Mucosa of gallbladder (tissue), 1 donor: ENCODE measurements at regions not wholly inside any gene's neighbourhood (a gene's known extent, or its start where the extent isn't known, plus 50 kb on each side); places are given as distances from the start of the nearest gene placed in this dataset.

Experiments
- DNase-seq: peaks from one replicate; pipeline ENCODE4 v3.0.0-alpha.2; 2020; ENCODE audit warnings: low spot score
- donor health status: DM: no; HTN: no; CAD: no.

DNA sequence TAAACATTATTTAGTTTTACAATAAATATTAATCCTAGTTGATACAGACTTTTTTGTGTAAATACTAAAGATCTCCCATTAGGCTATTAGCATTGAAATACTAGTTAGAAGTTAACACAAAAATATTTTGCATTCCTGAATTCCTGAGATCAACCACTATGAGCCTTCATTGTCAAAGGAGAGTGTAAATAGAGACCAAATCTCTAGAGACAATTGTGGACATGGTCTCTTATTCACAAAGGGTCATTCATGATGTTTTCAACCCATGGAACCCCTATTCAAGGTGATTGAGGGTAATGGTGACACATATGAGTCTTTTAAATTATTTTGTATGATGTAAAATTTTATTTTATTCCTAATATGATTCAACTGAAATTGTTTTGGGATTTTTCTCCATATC is 1454.8 kb upstream of the LRRTM3 start:
- no peak for DNase-seq

DNA sequence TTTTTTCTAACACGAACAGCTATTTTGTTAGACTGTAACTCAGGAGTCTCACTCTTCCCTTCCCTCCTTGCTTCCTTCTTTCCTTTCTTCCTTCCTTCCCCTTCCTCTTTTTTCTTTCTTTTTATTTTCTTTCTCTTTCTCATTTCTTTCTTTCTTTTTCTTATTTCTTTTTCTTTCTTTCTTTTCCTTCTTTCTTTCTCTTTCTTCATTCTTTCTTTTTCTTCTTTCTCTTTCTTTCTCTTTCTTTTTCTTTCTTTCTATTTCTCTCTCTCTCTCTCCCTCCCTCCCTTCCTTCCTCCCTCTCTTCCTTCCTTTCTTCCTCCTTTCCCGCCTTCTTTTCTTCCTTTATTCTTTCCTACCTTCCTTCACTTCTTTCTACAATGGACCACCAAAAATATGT is 1443.0 kb upstream of the LRRTM3 start:
- no peak for DNase-seq

DNA sequence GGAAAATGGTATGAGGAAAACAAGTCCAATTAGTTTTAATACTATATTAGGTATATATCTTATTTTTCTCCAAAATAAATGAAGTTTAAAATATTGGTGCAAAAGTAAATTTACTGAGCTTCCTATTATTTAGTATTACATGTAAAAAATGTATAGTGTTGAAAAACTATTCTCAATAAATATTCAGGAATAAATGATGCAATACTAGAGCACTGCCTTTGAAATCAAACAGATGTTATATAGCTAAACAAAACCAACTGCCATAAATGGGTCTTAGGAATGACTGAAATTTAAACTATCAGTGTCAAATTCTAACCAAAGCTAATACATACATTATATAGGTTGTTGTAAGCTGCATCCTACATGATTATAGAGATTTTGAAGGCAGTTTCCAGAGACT is 1434.0 kb upstream of the LRRTM3 start:
- no peak for DNase-seq

DNA sequence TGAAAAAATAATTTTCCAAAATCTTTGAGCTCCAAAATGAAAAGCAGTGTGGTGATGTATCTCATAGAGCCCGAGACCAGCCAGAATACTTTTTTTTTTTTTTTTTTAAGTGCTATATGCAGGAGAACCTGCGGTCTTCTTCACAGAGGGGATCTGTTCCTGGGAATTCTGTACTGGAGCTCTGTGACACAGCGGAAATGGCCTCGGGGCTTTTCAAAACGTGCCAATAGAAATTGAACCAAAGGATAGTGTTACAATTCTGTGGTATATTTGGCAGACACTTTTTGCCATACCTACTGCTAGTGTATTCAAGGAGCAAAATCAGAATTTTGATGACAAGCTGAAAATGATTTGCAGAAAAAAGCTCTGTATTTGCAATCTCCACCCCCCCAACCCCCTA is 1429.3 kb upstream of the LRRTM3 start:
- DNase-seq, result no peak

DNA sequence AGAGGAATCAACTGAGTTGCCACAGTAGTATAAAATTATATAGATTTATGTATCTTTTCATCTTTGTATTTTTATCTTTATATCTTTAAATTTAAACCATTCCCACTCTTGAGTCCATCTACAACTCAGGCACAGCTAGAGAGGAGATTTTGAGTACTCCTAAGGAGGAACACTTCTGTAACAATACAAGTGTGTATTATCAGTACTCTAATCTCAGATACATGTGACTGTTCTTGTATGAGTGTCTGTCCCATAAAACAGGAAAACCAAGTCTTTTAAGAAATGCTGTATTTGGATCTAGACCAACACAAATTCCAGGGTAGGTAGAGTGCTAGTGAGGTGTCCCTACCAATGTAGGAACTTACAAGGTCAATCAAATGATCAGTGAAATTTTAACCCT is 1428.0 kb upstream of the LRRTM3 start:
- no peak for DNase-seq

DNA sequence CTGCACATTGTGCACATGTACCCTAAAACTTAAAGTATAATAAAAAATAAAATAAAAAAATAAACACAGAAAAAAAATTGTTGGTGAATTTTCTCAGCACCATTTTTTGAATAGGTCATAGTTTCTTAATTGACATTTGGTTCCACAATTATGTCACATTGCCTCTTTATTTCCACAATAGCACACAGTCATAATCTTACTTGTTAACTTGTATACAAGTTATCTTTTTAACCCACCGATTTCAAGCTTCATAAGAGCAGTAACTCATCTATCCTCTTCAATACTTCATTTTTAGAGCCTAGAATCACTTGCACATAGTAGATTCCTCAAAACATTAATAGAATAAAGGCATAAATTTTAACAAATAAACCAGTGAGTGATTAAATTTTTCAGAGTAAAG is 1425.1 kb upstream of the LRRTM3 start:
- no peak for DNase-seq

DNA sequence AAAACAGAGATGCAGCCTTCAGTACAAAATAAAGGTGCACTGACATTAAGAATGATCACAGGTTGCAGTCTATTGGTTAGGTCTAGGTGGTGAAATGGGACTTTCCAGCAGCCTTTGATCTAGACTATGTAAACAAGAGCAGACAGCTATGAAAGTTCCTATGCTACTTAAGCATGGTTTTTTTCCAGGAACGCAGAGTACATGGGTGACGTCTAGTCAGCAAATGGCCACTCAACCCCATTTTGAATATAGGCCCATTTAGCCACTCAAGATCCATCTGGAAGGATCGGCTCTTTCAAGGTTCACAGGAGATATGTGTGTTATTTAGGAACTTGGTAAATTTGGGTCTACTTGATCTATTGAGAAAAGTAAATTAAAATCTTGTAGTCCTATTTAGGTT is 1424.6 kb upstream of the LRRTM3 start:
- DNase-seq, result no peak

DNA sequence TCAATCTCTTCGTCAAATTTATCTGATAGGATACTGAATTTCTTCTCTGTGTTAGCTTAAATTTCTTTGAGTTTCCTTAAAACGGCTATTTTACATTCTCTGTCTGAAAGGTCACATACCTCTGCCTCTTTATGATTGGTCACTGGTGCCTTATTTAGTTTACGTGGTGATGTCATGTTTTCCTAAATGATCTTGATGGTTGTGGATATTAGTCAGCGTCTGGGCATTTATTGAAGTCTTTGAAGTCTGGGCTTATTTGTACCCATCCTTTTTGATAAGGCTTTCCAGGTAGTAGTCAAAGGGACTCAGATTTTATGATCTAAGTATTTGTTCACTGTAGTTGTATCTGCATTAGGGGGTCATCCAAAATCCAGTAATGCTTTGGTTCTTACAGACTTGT is 1407.5 kb upstream of the LRRTM3 start:
- no peak for DNase-seq

DNA sequence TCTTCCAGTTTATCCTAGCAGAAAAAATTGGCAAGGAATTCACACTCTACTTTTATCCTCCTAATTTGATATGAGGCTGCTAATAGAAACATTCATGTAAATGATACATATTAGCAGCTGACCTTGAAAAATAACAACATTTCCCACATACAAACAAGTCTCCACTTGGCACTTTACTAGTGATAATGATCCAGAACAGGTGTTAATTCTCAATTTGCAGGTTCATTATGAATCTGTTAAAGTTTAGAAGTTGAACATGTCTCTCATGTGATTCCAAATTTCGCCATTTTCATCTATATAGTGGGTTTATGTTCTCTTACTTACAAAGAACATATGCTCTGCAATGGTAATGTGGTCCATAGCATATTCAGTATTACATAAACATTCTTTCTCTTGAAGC is 1396.8 kb upstream of the LRRTM3 start:
- no peak for DNase-seq

DNA sequence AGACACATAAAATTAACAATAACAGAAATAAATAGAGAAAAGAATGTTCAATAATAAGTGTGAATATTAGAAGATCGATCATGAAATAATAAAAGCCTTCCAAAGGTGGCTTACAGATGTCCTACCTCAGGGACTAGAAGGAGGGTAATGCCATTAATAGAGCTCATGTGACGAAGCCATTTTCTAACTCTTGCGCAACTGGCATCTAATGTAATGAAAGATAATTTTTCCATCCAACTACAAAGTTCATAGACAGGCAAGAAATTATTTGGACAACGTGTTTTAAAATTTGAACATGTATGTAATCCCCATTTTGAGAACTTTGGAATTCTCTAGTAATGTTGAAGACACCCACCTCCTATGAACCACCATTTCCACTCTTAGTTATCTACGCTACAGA is 1394.3 kb upstream of the LRRTM3 start:
- no peak for DNase-seq

DNA sequence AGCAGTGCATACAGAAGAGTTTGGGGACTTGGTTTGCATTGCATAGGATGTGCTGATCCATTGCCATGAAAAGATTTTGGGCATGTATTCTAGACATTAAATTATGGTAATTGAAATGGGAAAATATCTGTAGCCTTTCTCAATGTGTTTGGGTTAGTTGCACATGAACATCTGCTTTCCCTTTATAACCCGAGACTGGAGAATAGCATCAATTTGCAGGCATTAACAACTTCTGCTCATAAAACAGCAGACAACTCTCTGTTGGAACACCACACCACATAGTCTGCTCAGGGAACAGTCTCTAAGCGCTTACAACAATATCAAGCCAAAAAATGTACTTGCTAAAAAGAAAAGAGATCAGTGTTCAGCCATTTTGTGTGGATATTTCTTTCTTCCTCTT is 1391.1 kb upstream of the LRRTM3 start:
- DNase-seq, result no peak

DNA sequence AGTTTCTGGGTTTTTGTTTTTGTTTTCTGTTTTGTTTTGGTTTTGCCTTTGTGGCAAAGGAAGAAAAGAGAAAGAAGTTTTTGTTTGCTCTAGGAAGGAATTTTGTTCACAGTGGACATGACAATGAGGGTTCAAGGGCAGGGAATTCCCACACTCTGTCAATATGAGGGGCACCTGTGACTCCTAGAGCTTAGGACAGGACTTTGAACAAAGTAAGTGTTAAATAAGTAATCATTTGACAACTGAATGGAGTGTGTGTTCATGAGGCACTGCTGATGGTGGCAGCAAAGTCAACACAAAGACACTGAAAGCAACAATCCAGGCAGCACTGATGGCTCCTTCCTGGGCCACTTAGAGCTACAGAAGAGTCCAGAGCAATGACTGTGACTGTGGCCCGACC is 1381.1 kb upstream of the LRRTM3 start:
- no peak for DNase-seq

DNA sequence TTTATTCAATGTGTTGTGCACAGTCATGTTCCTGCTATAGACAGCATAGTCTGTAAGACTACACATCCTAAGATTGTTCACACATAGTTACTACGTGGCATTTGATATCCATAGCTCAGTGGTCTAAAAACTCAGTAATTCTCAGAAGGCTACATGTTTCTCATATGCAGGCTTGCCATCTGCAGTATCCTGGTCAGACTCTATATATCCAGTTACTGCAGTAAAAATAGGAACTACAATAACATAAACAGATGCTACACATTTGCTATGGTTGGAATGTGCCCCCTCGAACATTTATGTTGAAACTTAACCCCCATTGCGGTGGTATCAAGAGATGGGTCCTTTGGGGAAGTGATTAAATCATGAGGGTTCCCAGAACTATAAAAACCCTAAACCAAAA is 1377.8 kb upstream of the LRRTM3 start:
- no peak for DNase-seq

DNA sequence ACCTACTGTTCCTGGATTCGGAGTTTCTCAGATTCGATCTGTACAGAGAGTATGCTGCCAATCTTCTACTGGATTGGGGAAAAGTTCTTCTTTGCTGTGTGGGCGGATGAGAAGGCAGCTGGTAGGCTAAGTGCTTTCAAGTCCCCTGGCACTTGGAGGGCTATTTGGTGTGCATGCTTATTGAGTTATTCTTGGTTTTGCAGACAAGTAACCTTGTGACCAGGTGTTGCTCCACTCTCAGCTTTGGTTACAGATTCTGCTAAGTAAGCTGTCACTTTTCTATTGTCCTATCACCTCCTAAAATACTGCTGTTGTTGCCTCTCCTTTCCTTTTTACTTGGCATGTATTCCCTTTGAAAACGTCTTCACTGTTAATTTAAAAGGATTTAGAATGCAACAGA is 1375.1 kb upstream of the LRRTM3 start:
- DNase-seq, result no peak

DNA sequence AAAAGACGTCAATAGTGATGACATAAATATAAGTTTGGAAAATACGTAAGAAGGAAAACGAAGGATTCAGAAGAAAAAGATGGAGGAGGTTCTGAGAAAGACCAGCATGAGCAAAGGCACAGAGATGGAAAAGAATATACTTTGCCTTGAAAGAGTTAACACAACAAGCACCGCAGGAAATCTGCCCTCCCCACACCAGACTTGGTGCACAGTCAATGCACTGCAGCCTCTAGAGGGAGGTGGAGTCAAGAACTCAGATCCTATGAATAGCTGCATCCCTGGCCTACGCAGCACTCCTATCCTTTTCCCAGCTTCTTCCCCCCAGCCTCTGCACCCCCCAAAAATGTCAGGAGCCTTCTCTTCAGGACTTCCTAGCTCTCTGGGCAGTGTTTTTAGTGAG is 1370.6 kb upstream of the LRRTM3 start:
- DNase-seq, result no peak

DNA sequence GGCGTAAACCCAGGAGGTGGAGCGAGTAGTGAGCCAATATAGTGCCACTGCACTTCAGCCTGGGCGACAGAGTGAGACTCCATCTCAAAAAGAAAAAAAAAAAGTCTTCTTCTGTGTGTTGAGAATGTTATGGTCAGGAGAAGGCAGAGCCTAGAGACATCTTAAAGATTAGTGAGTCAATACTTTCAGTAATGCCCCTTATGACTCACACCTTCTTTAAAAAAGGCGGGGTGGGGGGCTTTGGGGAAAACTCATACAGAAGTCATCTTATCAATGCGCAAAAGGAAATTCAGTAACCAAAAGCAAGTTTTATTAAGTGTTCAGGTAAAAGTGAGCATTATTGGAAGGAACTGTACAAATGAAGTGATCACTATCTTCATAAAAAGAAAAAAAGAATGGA is 1369.8 kb upstream of the LRRTM3 start:
- no peak for DNase-seq

DNA sequence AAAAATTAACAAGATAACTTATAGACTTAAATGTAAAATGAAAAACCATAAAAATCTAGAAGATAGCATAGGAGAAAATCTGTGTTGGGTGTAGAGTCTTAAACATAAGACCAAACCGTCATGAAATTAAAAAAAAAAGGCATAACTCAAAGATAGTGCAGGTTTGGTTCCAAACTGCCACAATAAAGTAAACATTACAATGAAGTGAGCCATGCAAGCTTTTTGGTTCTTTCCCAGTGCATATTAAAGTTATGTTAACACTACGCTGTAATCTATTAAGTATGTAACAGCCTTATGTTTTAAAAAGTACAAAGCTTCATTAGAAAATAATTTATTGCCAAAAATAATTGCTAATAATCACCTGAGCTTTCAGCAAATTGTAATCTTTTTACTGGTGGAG is 1366.5 kb upstream of the LRRTM3 start:
- no peak for DNase-seq

DNA sequence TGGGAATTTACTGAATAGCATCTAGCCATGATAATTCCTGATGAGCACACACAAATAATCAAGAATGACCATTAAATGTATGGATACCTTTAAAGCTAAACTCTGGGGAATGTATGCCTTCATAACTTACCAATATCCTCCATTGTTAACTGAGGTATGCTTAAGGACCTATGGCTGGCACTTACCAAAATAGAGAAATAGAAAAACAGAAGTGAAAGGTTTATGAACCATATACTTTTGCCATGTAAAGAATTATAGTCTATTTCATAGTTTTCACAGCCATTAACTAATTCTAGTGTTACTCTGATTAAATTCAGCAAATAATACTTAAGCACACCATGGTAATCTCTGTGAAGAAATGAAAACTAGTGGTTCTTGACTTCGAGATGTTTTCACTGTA is 1360.6 kb upstream of the LRRTM3 start:
- DNase-seq, result no peak

DNA sequence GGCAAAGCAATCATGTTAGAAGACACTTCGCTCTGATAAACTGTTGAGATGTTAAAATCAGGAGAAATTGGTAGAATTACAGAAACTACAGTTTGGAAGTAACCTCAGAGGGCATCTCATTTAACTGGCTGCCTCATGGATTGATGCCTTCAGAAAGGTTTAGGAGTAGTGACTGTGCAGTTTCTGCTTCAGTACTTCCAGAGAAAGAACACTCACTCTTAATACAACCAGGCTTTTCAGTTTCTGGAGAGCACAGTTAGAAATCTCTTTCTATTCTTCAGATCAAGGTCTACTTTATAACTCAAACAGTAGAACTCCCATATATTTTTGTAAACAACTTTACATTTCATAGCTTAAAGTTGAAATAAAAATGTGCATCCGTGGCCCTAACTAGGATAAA is 1358.9 kb upstream of the LRRTM3 start:
- DNase-seq, result no peak

DNA sequence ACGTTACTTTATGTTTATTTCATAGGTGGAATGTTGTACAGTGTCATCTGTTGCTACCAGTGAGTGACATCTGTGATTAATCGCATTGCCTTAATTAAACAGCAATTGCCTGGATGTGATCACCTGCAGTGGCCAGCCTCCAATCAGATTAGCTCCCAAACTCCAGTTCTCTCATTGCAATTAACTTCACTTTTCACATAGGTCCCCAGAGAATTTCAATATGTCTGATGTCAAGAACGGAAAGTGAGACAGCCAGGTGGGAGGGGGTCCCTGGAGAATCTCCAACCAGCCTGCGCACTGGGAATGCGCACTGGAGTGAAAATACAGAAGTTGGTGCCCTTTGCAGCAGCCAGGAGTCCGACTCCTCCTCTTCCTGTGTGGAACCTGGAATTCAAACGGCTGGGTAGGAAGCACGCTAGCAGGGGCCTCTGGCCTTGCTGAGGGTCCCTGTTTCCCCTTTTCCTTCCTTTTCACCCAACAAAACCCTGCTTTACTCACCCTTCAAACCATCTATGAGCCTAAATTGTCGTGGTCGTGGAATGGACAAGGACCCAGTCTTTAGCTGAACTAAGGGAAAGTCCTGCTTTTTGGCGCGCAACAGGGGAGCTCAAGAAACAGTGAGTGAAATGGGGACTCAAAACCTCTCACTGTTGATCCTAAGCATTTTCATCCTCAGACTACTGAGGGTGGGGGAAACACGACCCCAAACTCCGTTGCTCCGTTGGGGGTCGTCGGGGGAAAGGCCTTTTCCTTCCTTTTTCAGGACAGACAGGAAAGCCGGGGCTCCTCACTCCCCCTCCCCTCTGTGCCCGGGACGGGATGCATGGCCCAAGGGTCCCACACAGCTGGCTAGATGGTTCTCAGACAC is 1355.5 kb upstream of the LRRTM3 start:
- DNase-seq, result peak; percentile 17

DNA sequence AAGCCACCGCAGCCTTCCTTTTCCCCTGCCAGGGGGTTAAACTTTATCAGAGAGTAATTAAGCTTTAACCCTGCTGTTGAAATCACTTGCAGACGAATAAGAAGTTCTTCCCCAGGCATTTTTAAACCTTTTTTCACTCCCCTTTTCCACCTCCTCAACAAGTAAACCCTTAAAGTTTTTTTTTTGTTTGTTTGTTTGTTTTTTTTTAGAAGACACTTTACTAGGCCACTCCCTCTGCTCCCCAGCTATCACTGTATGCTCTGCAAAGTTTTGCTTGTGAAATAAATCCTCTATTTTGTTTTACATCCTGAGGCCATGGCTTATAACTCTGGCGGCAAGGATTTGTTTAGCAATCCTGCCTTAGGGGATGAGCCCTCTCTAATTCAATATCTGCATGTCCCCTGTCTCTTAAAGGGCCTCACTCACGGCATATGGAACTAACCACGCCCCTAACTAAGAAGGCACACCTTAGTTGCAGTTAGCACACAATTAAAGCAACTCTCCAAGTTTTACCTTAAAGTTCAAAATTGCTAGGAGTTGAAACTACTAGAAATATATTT is 1354.7 kb upstream of the LRRTM3 start:
- DNase-seq, result no peak

DNA sequence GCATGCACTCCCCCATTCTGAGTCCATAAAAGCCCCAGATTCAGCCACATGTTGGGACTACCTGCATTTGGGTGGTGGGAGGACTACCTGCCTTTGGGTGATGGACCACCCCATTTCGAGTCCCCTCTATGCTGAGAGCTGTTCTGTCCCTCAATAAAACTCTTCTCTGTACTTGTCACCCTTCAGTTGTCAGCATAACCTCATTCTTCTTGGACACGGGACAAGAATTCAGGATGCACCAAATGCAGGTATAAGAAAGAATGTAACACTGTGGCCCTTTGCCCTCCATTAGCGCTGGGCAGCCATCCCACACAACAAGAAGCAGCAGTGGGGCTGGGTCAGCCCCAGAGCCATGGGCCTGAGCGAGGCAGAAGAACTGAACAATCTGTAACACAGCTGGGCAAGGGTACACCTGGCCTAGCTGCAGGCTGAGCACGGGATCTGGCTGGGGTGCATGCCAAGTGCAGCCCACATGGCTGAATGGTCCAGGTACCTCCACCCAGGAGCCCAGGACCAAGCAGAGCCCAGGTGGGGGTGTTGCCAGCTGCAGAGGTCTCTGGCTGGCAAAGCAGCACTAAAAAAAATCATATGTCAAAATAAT is 1344.3 kb upstream of the LRRTM3 start:
- DNase-seq, result no peak

DNA sequence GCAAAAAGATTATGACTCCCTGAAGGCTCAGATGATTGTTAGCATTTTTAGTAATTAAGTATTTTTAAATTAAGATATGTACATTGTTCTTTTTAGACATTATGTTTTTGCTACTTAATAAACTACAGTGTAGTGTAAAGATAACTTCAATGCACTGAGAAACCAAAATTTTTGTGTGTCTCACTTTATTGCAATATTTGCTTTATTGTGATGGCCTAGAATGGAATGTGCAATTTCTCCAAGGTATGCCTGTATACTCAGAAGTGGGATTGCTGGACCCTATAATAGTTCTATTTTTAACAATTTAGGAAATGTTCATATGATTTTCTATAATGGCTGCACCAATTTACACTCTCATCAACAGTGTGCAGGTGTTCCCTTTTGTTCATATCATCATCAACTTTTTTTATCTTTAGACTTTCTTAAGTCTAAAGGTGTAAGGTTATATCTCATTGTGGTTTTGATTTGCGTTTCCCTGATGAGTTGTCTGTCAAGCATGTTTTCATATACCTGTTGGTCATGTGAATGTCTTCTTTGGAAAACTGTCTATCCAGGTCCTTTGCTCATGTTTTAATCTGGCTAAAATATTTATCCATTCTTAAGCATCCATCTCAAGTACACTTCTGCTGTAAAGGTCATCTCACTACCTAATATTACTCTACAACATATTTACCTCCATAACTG is 1323.5 kb upstream of the LRRTM3 start:
- DNase-seq, result no peak
